K562 (cell line): ENCODE measurements at regions not wholly inside any gene's neighbourhood (a gene's known extent, or its start where the extent isn't known, plus 50 kb on each side); places are given as distances from the start of the nearest gene placed in this dataset.

Experiments
- CCNT2 ChIP-seq: IDR thresholded peaks from 2 replicates; pipeline ENCODE4 v1.6.1; 2011; ENCODE audit warnings: borderline replicate concordance, low read depth, mild to moderate bottlenecking, moderate library complexity, mixed read lengths, low read length; ENCODE audit not compliant: insufficient read length; ENCODE audit errors: extremely low read depth
- CHD7 ChIP-seq: fragments of 200-600 bp; sonication (generic); IDR thresholded peaks from one replicate; pipeline ENCODE4 v1.6.1; 2012; ENCODE audit warnings: mild to moderate bottlenecking, low read depth, low read length, inconsistent platforms
- CTCF ChIP-seq, 3 experiments: IDR thresholded peaks in 2 of 3; conservative IDR thresholded peaks in 1 of 3; 2 replicates each; pipeline ENCODE4 v1.5.1; 2011 to 2012; ENCODE audit warnings: low read length in 3 of 3, mild to moderate bottlenecking in 3 of 3, control low read depth in 2 of 3, improper control_type of control experiment in 1 of 3, inconsistent platforms in 1 of 3, low read depth in 1 of 3, mixed read lengths in 1 of 3, moderate library complexity in 1 of 3; ENCODE audit not compliant: insufficient read depth in 2 of 3
- HDAC6 ChIP-seq: IDR thresholded peaks from 2 replicates; pipeline ENCODE4 v1.6.1; 2012; ENCODE audit warnings: low read depth, mild to moderate bottlenecking, control low read depth, inconsistent platforms, low read length, moderate library complexity
- LCOR ChIP-seq: sonication (generic); formaldehyde crosslinking; IDR thresholded peaks from 2 replicates; pipeline ENCODE4 v1.8.0; 2022; ENCODE audit warnings: mild to moderate bottlenecking, missing genetic modification reagents
- POLR3A ChIP-seq: IDR thresholded peaks from 2 replicates; pipeline ENCODE4 v1.6.1; 2011; ENCODE audit warnings: borderline replicate concordance, mild to moderate bottlenecking, moderate library complexity; ENCODE audit not compliant: insufficient read length, insufficient read depth; ENCODE audit errors: extremely low read depth
- RBM14 ChIP-seq: fragments of 200-400 bp; formaldehyde crosslinking; IDR thresholded peaks from 2 replicates; pipeline ENCODE4 v1.6.1; 2018; ENCODE audit warnings: low read depth, mild to moderate bottlenecking, low read length, moderate library complexity, borderline replicate concordance; ENCODE audit not compliant: insufficient read depth
- SMC3 ChIP-seq: conservative IDR thresholded peaks from 2 replicates; pipeline ENCODE4 v1.6.1; 2011; ENCODE audit warnings: low read depth, low read length, improper control_type of control experiment; ENCODE audit not compliant: insufficient read depth
- SNIP1 ChIP-seq: fragments of 450-650 bp; IDR thresholded peaks from 2 replicates; pipeline ENCODE4 v1.7.1; 2017; ENCODE audit warnings: low read depth, mild to moderate bottlenecking
- ZC3H11A ChIP-seq: IDR thresholded peaks from 2 replicates; pipeline ENCODE4 v1.6.1; 2012; ENCODE audit warnings: low read depth, low read length, improper control_type of control experiment
- ZNF280A ChIP-seq: fragments of 450-650 bp; IDR thresholded peaks from 2 replicates; pipeline ENCODE4 v1.6.1; 2018; ENCODE audit warnings: mild to moderate bottlenecking, low read depth; ENCODE audit not compliant: partially characterized antibody

GRCh38 chr1:224851210-224851847 lies 78.1 kb upstream of the DNAH14 start (continued):
- no peak for TF ChIP-seq CHD7
- TF ChIP-seq HDAC6, result no peak
- peak; percentile 63 for TF ChIP-seq SMC3
- TF ChIP-seq RBM14, result no peak
- no peak for TF ChIP-seq CCNT2
- no peak for TF ChIP-seq ZC3H11A
- peak; percentile 73 to 90 (median 76) for TF ChIP-seq CTCF (IDR thresholded peaks at IDR 0.05 in 2 of 3, conservative IDR thresholded peaks at IDR 0.05 in 1 of 3; ENCODE audit: insufficient read depth in 2 of 3, low read depth in 1 of 3, low read length in 3 of 3)
- TF ChIP-seq LCOR (CRISPR knock-in tag), result no peak
- no peak for TF ChIP-seq ZNF280A
- TF ChIP-seq SNIP1, result no peak
- TF ChIP-seq POLR3A, result no peak
